Transverse colon (tissue), 4 donors: ENCODE measurements at regions not wholly inside any gene's neighbourhood (a gene's known extent, or its start where the extent isn't known, plus 50 kb on each side); places are given as distances from the start of the nearest gene placed in this dataset.
A peak's percentile ranks its signal among the peaks of the same experiment; 100 is the strongest.

Experiments
- DNase-seq: peaks from one replicate; pipeline ENCODE4 v3.0.0-alpha.2; 2019
- H3K27ac ChIP-seq, 4 donors: fragments of 200-600 bp; sonication (generic); 2 replicates each; pipeline ENCODE4 v1.5.1; 2016 to 2018; ENCODE audit warnings: inconsistent platforms in 4 of 4
- H3K27me3 ChIP-seq: fragments of 200-600 bp; sonication (generic); 2 replicates; pipeline ENCODE4 v1.5.1; 2017; ENCODE audit warnings: inconsistent platforms
- H3K36me3 ChIP-seq, 4 donors: fragments of 200-600 bp; sonication (generic); 2 replicates each; pipeline ENCODE4 v1.5.1; 2017 to 2019; ENCODE audit warnings: inconsistent platforms in 4 of 4
- H3K4me1 ChIP-seq, 4 donors: fragments of 200-600 bp; sonication (generic); 2 replicates each; pipeline ENCODE4 v1.5.1; 2017 to 2020; ENCODE audit warnings: inconsistent platforms in 4 of 4
- H3K4me3 ChIP-seq, 4 donors: fragments of 200-600 bp; sonication (generic); 1 replicate in 1 of 4; 2 replicates in 3 of 4; pipeline versions ENCODE4 v1.5.1 to v1.6.1; 2017 to 2019; ENCODE audit warnings: inconsistent platforms in 4 of 4
- H3K9me3 ChIP-seq, 2 donors: fragments of 200-600 bp; sonication (generic); 2 replicates each; pipeline ENCODE4 v1.5.1; 2017 to 2019; ENCODE audit warnings: inconsistent platforms in 2 of 2
- EP300 ChIP-seq: sonication (generic); formaldehyde crosslinking; IDR thresholded peaks from one replicate; pipeline ENCODE4 v1.6.1; 2017; ENCODE audit warnings: antibody characterized with exemption, low read depth
- POLR2A ChIP-seq: fragments of 450-650 bp; IDR thresholded peaks from one replicate; pipeline ENCODE4 v1.6.1; 2016; ENCODE audit warnings: antibody characterized with exemption, mild to moderate bottlenecking, moderate library complexity
- POLR2AphosphoS5 ChIP-seq, 3 donors: sonication (generic); formaldehyde crosslinking; IDR thresholded peaks; one replicate each; pipeline ENCODE4 v1.6.1; 2016; ENCODE audit warnings: antibody characterized with exemption in 3 of 3
- WGBS, 2 donors: methylation state at CpG; one replicate each; pipeline ENCODE4 v1.1.5; 2018; ENCODE audit warnings: low coverage in 1 of 2; 5-methylcytosine and 5-hydroxymethylcytosine counted together
- in situ Hi-C, 4 donors: fragments of 200-750 bp; cut with MboI; loops; one replicate each; pipeline versions ENCODE4 v1.15.0 to v1.15.1; 2017; ENCODE audit warnings: low sequenced_read_pairs in 3 of 4, low pct_ligation_motif_present in 1 of 4, low pct_unique_long_range_greater_than_20kb in 1 of 4
- intact Hi-C: fragments of 100-400 bp; cut with DNase I; formaldehyde crosslinking; loops from one replicate; pipeline ENCODE4 v1.15.1; 2023; ENCODE audit warnings: low total_unique reads
- TF ChIP-seq, protein P1 (sequence below), 5 experiments: fragments of 200-600 bp in 3 of 5; fragments of 450-650 bp in 2 of 5; sonication (generic) in 3 of 5; IDR thresholded peaks; 1 replicate in 2 of 5; 2 replicates in 3 of 5; pipeline ENCODE4 v1.5.1; 2016 to 2017; ENCODE audit warnings: antibody characterized with exemption in 5 of 5, inconsistent platforms in 3 of 5, mild to moderate bottlenecking in 2 of 5, moderate library complexity in 1 of 5

DNA sequence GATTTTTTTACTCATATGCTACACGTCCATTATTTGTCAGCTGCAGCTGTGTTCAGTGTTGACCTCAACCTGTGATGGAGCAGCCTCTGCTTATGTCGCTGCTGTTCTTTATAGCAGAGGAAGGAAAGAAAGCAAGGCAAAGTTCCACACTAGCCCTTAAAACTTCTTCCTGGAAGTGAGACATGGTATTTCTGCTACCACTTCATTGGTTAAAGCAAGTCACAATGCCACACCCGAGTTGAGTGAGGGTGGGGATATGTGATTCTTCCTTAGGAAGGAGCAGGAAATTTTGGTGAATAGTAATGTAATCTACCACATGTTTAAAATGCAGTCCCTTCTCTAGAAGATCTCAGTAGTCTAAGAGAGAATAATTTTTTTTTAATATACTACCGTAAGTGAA is 224.8 kb upstream of the DMRT1 start:
- H3K4me1 ChIP-seq = peaks cover 4 to 32% (median 23%) of the 10 kb centered on the region in 4 donors
- in situ Hi-C loops = loop anchor here (10.0 to 25.0 kb wide), 3 partner anchors 148 to 396 kb away; partner anchors contain the start of gene DMRT3 (in 1 of the 4)
- WGBS, 2 donors = 40 to 48% methylated on average over 3 to 4 of the region's 4 CpGs

DNA sequence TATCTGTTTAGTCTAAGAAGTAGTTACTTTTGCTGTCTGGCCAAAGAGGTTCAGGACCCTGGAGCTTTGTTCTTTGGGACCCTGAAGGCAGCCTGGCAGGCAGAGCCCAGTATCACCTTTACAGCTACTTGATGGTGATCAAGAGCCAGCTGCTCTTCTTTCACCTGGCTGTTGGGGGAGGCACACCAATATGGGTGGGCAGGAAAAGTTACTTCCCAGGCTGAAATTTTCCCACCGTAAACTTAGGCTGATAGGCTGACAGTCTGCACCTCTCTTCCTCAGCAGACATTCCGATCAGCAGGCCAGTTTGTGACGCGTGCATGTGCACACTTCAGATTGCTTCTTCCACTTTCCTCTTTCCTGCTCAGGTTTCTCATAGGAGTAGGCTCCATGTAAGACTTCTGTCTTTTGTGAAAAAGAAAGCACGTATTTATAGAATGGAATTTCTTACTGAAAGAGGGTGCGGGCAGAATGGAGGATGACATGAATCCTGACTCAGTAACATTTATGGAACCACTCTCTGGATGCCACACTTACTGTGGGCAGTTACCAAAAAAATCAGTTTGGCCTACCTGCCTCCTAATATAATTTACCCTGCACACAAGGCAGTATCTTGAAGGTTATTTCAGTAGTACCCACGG is 223.9 kb upstream of the DMRT1 start:
- no peak overlapping the region for H3K4me3 ChIP-seq
- 30 to 87% methylated on average over 2 to 7 of the region's 7 CpGs for WGBS, 2 donors
- H3K4me1 ChIP-seq = peaks cover 4 to 32% (median 23%) of the 10 kb centered on the region in 4 donors
- no peaks in the 10 kb centered on the region for H3K36me3 ChIP-seq
- peak overlapping the region; percentile 23 to 69 (median 60) for H3K27ac ChIP-seq
- in situ Hi-C loops (loop anchor here (10.0 to 25.0 kb wide), 3 partner anchors 147 to 395 kb away; partner anchors contain the start of gene DMRT3 (in 1 of the 4)), intact Hi-C loops (no loop called here)
- H3K27me3 ChIP-seq = no peaks in the 10 kb centered on the region
- DNase-seq = no peak
- no peak for TF ChIP-seq POLR2A
- no peak for TF ChIP-seq EP300
- TF ChIP-seq, protein P1, sequence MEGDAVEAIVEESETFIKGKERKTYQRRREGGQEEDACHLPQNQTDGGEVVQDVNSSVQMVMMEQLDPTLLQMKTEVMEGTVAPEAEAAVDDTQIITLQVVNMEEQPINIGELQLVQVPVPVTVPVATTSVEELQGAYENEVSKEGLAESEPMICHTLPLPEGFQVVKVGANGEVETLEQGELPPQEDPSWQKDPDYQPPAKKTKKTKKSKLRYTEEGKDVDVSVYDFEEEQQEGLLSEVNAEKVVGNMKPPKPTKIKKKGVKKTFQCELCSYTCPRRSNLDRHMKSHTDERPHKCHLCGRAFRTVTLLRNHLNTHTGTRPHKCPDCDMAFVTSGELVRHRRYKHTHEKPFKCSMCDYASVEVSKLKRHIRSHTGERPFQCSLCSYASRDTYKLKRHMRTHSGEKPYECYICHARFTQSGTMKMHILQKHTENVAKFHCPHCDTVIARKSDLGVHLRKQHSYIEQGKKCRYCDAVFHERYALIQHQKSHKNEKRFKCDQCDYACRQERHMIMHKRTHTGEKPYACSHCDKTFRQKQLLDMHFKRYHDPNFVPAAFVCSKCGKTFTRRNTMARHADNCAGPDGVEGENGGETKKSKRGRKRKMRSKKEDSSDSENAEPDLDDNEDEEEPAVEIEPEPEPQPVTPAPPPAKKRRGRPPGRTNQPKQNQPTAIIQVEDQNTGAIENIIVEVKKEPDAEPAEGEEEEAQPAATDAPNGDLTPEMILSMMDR (IDR thresholded peaks at IDR 0.05) = no peak
- TF ChIP-seq POLR2AphosphoS5 (IDR thresholded peaks at IDR 0.05) = no peak
- H3K9me3 ChIP-seq = no peaks in the 10 kb centered on the region

More for the DNA sequence above, 224.8 kb upstream of the DMRT1 start:
- Histone ChIP-seq H3K4me3 (no peak overlapping the region), H3K36me3 (no peaks in the 10 kb centered on the region), H3K27me3 (no peaks in the 10 kb centered on the region), H3K27ac (peak overlapping the region; percentile 17 to 69 (median 60)), H3K9me3 (no peaks in the 10 kb centered on the region)
- TF ChIP-seq, protein P1 (IDR thresholded peaks at IDR 0.05) = no peak
- no peak for TF ChIP-seq POLR2AphosphoS5 (IDR thresholded peaks at IDR 0.05)
- no peak for TF ChIP-seq POLR2A
- TF ChIP-seq EP300 = no peak
- intact Hi-C loops = no loop called here
- DNase-seq = no peak

DNA sequence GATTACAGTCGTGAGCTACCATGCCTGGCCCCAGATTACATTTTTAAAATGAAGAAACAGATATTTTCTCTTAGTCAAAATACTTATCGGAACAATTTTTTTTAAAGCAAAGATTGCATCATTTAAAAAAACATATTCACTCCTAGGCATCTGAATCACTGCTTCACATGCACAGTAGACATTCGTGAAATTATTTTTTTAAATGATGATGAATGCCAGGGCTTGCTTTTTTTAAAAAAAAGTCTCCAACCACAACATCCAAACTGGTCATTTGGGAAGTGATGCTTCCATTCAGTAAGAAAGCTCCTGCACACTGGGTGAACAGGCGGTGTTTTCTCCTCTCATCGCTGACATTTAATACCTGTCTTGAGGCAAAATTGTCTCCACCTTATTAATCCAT is 223.0 kb upstream of the DMRT1 start:
- Histone ChIP-seq H3K9me3 (no peaks in the 10 kb centered on the region), H3K27me3 (no peaks in the 10 kb centered on the region), H3K4me1 (peaks cover 4 to 29% (median 23%) of the 10 kb centered on the region in 4 donors), H3K4me3 (no peak overlapping the region), H3K36me3 (no peaks in the 10 kb centered on the region), H3K27ac (peak overlapping the region; percentile 23 to 69 (median 50))
- no peak for DNase-seq
- in situ Hi-C loops (loop anchor here (10.0 to 25.0 kb wide), 3 partner anchors 146 to 394 kb away; partner anchors contain the start of gene DMRT3 (in 1 of the 4)), intact Hi-C loops (no loop called here)
- TF ChIP-seq POLR2A (no peak), EP300 (no peak), POLR2AphosphoS5 (IDR thresholded peaks at IDR 0.05) (no peak)
- TF ChIP-seq, protein P1 (IDR thresholded peaks at IDR 0.05) = no peak
- WGBS, 2 donors = 76 to 93% methylated on average over 4 to 5 of the region's 5 CpGs

DNA sequence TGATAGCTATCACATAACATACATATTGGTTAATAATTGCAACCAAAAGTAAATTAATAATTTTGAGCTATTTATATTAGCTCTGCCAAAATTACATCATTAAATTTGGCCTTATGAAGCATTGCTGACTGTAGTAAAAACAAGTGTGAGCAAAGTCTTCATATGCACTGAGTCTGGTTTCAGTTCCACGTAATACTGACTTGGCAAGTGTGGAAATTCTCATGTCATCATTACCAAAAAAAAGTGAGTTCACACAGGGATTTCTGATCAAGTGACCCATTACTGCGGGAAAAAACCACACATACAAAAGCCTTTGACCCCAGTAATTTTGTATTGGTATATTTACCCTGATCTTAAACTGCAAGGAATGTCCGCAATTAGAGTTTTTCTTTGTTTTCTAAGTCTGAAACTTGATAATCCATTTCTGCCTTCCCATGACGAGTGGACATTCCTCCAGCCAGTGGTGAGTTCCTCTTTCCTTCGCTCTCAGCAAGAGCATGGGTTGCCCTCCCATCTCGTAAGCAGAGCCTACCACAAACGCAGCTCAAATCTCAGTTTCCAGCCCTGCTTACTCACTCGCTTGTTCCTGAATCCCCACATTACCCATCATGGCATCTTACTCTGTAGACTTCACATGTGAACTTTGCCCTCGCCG is 220.2 kb upstream of the DMRT1 start:
- WGBS, 2 donors = 66 to 68% methylated on average over 8 to 10 of the region's 10 CpGs
- H3K27ac ChIP-seq = peak overlapping the region in 3 of 4 donors; percentile 5 to 30 (median 28)
- in situ Hi-C loops (loop anchor here in 3 of 4 donors (25.0 kb wide), 2 partner anchors 366 to 391 kb away; partner anchors contain the start of gene DMRT3 (in 1 of the 3)), intact Hi-C loops (loop anchor here (10.0 kb wide), 1 partner anchor 73 kb away; no protein-coding TSS in a partner anchor)
- no peak for DNase-seq
- H3K36me3 ChIP-seq = no peaks in the 10 kb centered on the region
- H3K4me3 ChIP-seq = no peak overlapping the region
- peaks cover 5 to 26% (median 17%) of the 10 kb centered on the region in 4 donors for H3K4me1 ChIP-seq
- TF ChIP-seq, protein P1 (IDR thresholded peaks at IDR 0.05) = no peak
- TF ChIP-seq POLR2A (no peak), EP300 (no peak)
- no peaks in the 10 kb centered on the region for H3K9me3 ChIP-seq
- no peaks in the 10 kb centered on the region for H3K27me3 ChIP-seq
